NAMALWA (cell line): ENCODE measurements at regions not wholly inside any gene's neighbourhood (a gene's known extent, or its start where the extent isn't known, plus 50 kb on each side); places are given as distances from the start of the nearest gene placed in this dataset.
"Not testable (repeated sequence)": the region's sequence is repeated elsewhere in the genome, so short reads cannot be mapped to it uniquely, and the experiment has no call there.

Source experiments
- DNase-seq: peaks from one replicate; pipeline ENCODE4 v3.0.0-alpha.2; 2015; ENCODE audit warnings: low spot score

DNA sequence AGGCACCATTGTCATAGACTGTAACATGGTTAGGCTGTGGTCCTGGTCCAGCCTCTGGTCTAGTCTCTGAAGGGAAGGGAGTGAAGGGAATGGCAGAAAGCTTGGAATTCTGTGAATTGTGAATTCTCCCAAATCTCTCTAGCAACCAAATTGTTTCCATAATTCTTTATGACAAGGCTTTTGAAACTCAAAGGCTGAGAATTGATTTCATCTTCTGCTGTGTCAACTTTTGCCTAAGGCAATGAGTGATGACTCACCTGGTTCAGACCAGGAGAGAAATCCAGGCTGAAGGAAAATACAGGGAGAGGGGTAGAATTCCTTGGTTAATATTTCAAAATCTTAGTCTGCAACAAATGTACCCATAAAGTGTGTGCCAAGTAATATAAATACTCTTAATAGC lies 82.6 kb upstream of the ADPGK start:
- no peak for DNase-seq

DNA sequence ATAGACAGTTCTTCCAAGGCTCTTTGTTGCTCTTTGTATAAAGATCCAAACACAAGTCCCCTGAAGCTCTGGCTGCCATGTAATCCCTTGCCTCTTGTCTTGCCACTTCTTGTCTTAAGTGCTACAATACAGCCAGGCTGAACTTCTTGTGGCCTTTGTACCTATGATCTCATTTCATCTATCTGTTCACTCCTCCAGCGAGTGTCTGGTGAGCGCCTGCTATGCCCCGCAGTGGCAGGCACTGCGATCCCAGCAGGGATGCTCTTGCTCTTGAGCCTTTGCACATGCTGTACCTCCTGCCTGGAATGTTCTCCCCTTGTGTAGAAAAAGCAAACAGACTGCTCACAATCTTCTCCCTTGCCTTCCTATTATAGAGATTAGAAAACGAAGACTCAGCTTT lies 81.9 kb upstream of the ADPGK start:
- DNase-seq: no peak

DNA sequence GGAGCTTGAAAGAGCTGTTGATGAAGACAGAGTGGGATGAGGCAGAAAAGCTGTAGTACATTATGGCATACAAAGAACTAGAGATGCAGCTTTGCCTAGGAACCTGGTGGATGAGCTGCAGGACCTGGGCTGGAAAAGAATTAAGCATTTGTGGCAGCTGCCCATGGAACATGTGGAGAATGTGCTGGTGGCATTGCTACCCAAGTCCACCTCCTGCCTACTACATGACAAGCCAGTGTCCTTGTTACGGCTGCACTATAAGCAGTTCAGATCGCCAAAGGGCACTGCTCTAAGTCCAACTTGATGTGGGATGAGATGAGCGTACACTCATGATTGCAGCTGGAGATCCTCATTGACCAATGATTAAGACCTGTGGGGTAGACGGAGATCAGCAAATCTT lies 81.1 kb upstream of the ADPGK start:
- no peak for DNase-seq

DNA sequence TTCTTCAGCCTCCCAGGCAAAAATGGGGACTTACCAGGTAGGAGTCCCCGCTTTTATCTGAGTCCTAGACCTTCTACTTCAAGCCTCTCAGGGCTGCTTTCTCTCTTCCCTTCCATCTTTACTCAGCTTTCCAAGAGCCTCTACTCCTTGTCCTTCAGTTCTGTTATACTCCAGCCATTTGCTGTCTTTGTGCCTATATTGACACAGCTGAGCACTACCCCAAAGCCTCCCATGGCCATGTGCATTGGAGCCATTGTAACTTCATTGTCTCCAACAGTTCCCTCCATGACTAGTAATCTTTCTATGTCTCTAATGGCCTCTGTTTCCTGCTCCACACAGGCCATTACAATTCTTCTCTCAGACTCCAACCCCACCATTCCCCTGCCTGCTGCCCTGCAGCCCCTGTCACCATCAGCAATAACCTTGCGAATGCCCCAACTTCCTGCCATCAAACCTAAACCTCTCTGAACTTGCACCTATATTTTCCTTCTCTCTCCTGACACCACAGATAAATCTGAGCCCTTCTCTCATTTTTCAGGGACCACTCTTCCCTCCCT lies 77.9 kb upstream of the ADPGK start:
- DNase-seq: no peak

DNA sequence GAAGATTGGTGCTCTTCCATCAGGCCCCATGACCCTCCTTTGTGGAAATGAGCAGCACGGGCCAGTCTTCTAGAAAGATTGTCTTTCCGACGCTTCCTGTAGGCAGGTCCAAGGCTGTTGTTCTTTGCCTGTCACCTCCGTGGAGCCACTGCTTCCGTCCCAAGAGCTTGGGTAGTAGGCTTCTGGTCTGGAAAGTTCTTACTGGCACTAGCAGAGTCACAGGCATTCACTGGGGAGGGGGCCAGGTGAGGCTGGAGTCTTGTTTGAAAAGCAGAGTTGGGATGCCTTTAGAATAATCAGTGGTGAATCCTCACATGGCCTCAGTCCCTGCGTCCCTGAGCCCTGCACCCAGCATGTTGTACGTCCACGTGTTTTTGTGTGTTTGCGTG lies 76.2 kb upstream of the ADPGK start:
- DNase-seq: no peak

DNA sequence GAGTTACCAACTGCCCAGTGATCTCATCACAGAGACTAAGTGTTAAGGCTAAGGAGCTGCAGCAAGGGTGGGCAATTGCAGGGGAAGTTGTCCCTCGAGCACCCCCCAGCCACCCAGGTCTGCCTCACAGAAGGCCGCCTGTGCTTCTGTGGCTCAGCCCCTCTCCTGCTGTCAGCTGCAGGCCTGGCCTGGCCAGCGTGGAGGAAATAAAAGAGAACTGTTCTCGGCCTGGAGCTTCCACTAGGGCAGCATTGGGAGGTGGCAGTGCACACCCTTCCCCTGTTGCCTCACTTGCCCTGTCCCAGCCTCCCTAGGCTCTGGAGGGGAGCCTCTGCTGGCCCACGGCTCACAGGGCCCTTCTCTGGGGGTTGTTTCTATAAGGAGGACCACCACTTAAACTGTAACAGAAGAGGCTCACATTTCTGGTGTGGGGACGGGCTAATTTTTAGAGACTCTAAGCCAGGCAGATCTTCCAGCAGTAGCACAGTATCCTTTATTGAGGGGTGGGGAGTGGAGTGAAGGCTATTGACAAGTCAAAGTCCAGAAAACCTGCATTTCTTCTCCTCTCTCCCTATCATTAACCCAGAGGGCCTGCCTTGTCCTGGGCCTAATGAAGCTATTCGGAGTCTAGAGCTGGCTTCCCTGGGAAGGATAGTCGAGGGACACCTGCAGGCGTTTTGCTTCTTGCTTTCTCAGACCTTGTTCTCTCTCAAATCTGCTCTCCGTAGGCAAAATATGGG lies 75.6 kb upstream of the ADPGK start:
- no peak for DNase-seq

DNA sequence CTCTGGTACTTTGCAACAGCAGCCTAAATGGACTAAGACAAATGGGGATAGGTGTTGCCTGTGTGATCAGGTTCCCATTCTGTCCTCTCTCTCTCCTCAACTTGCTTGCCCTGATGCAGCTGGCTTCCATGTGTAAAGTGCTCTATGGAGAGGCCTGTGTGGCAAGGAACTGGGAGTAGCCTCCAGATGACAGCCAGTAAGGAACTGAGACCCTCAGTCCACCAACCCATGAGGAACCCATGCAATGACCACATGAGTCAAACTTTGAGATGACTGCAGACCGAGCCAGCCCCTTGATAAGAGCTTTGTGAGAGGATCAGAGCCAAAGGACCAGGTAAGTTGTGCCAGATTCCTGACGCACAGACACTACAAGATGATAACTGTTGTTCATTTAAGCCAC lies 74.6 kb upstream of the ADPGK start:
- DNase-seq: no peak

DNA sequence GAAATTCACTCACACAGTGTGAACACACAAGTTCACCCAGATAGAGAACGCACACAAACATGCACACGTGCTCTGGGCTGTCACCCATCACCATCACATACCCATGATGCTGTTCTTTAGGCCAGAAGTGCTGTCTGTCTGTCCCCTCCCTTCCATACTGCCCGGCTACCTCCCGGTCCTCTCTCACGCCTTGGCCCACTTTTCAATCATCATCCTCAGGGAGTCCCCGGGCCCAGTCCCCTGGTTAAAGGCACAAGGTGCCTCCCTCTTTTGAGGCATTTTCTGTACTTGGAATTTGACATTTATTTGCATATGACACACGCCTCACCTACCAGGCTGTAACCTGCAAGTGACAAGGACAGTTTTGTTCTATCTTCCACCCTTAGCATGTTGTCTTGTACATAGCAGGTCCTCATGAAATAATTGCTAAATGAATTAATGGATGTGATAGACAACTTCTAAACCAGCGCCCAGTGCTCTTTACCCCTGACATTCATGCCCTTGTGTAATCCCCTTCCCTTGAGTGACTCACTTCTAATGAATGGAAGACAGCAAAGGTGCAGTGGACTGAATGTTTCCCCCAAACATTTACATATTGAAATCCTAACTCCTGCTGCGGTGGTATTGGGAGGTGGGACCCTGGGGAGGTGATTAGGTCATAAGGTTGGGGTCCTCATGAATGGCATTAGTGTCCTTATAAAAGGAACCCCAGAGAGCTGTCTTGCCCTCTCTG lies 73.9 kb upstream of the ADPGK start:
- DNase-seq: no peak

DNA sequence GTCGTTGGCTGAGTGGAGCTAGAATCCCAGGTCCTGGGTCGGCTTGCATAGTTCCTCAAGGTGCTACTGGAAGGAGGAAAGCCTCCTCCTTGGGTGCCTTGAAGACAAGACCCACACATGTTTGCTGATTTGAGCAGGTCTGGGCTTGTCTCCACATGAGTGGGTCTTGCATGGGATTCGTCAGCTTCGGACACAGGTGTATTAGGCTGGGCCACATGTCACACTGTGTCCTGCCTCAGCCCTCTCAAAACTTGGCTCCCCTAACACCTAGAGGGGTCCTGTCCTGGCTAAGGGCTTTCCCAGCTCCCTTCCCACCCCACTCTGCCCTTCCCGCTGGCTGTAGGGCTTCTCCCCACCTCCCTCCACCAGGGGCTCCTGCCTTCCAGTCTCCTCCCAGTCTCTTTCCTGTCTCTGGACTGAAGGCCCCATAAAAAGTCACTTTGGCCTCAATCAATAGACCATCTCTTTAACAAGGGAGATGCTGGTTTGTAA lies 73.0 kb upstream of the ADPGK start:
- no peak for DNase-seq

DNA sequence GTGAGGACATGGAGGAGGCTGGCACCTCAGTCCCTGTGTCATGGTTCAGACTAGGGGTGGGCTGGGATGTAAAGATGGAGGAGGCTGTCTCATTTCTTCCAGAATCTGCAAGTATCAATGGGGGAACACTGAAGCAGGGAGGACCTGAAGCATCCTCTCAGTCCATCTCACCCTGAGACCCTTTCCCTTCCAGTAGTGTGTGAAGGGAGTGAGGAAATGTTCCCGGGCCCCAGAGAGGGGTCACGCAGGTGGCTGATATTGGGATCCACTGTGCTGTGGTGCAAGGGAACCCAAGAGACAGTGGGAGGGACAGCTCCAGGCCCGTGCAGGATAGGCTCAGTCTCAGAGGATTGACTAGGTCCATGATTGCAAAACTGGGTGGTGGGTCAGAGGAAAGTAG lies 72.2 kb upstream of the ADPGK start:
- DNase-seq: no peak

DNA sequence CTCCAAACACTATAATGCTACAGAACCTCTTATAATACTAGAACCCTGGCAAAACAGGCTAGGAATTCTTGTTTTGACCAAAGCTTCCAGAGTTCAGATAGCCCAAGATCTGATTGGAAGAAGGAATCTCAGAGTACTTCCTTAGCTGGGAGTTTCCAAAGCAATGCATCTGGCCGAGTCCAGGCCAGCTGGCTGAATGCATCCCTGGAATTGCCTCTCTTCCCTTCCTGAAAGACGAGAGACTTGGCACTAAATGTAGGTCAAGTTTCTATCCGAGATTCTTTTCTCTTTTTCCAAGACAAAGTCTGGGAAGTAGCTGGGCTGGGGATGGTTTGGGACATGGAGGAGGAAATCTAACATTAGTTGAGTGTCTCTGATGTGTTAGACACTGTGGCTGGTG lies 68.7 kb upstream of the ADPGK start:
- no peak for DNase-seq

DNA sequence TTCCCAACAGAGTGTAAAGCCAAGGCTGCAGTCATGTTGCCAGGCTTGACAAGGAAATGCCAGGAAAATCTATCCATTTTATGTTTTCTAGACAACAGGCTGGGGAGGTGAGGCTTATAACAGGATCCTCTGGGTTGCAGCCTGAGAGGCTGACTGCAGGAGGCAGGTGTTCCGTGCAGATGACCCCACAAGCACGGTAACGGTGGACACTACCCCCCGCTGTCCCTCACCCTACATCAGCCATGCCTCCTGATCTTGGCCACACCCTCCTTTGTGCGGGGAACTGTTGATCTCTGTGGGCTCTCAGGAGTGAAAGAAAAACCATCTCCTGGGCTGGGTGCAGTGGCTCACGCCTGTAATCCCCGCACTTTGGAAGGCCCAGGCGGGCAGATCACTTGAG lies 68.0 kb upstream of the ADPGK start:
- DNase-seq: no peak

DNA sequence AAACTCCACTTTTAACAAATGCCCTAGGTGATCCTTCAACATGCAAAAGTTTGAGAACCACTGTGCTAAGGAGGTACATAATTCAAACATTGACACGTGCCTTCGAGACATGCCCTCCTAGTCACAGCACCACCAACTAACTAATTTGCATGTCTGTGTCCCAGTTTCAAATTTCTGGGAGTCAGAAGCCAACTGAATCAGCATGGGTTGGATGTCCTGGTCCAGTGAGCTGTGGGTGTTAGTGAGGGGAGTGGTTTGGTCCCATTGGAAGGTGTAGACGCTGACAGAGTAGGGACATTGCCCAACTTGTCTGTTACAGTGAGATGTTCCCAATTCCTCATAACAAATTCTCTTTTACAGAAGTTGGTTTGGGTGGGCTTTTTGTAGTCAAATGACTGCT lies 67.3 kb upstream of the ADPGK start:
- no peak for DNase-seq

DNA sequence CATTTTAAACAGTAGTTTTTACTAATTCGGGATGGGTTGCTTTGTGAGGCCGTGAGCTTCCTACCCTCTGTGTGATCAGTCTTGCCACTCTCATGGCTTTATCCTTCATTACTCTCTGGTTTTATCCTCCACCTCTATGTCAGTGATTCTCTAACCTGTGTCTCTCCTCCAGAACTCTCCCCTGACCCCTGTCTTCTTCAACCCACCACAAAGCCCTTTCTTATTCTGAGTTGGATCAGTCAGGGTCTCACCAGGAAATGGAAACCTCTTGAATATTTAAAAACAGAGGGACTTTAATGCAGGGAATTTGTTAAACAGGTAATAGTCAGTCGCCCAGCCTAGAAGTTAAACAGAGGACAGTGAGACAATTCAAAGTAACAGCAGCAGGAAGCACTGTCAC lies 64.2 kb upstream of the ADPGK start:
- no peak for DNase-seq

DNA sequence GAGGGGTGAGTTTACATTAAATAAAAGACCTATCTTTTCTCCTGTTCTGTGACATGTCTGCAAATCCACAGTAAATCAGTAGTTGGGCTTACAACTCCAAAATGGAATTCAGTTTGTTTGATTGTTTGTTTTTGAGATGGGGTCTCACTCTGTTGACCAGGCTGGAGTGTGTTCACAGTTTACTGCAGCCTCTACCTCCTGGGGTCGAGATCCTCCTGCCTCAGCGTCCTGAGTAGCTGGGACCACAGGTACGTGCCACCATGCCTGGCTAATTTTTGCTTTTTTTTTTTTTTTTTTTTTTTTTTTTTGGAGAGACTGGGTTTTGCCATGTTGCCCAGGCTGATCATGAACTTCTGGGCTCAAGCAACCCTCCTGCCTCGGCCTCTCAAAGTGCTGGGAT lies 63.5 kb upstream of the ADPGK start:
- DNase-seq: no peak

DNA sequence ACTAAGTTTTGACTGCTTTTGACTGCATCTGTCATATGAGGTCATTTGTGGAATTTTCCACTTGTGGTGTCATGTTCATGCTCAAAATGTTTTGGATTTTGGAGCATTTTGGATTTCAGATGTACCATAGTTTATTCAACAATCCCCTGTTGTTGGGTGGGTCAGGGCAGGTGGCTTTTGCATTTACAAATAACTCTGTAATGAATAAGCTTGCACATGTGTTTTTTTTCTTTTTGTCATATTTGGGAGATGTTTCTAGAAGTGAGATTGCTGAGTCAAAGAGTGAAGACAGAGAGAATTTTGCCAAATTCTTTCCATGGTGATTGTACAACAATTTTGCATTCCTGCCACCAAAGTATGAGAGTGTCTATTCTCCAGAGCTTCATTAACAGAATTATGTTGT lies 62.4 kb upstream of the ADPGK start:
- DNase-seq: no peak

DNA sequence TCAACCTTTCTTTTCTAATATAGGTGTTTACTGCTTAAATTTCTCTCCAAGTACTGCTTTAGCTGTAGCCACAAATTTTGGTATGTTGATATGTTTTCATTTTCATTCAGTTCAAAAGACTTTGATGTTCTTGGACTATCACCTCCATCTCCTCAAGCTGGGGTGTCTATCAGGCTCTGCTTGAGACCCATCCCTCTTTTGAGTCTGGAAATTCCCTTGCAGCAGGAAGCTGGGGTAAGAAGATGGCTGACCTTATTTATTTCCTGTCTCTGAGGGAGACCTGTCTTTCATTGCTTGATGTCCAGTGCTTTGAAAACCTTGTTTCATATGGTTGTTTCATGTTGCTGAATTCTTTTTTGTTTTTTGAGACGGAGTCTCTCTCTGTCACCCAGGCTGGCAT lies 60.5 kb upstream of the ADPGK start:
- no peak for DNase-seq

DNA sequence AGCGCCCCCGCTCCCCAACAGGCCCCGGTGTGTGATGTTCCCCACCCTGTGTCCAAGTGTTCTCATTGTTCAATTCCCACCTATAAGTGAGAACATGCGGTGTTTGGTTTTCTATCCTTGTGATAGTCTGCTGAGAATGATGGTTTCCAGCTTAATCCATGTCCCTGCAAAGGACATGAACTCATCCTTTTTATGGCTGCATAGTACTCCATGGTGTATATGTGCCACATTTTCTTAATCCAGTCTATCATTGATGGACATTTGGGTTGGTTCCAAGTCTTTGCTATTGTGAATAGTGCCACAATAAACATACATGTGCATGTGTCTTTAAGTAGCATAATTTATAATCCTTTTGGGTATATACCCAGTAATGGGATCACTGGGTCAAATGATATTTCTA lies 59.8 kb upstream of the ADPGK start:
- DNase-seq: not testable (repeated sequence)

DNA sequence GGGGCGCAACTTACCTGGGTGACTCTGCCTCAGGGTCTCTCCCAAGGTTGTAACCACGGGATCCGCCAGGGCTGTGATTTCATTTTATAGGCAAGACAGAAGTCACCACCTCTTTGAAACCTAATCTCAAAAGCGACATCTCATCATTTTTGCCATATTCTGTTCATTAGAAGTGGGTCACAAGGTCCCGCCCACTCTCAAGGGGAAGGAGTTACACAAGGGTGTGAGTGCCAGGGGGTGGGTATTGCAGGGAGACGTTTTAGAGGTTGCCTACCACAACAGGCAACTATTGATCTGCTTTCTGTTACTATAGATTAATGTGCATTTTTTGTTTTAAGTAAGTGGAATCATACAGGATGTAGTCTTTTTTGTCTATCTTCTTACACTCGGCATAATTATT lies 56.6 kb upstream of the ADPGK start:
- DNase-seq: no peak

DNA sequence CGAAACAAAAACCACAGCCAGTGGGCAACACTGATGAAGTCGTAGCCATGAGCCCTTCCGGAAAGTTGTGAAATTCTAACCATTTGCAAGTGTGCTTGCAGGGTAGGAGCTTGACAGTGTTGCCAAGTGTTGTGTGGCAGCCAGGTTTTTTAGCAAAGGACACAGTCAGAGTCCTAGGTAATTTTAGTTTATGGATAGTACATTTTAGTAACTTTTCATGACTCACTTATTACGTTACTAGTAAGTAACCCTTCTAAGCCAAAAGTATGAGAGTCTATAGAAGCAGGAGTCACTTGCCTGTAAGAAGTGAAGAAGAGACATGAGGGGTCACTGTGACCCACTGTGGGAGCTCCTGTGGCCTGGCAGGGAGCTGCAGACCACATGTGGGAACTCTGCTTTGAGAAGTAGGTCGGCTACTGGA lies 54.8 kb upstream of the ADPGK start:
- no peak for DNase-seq

DNA sequence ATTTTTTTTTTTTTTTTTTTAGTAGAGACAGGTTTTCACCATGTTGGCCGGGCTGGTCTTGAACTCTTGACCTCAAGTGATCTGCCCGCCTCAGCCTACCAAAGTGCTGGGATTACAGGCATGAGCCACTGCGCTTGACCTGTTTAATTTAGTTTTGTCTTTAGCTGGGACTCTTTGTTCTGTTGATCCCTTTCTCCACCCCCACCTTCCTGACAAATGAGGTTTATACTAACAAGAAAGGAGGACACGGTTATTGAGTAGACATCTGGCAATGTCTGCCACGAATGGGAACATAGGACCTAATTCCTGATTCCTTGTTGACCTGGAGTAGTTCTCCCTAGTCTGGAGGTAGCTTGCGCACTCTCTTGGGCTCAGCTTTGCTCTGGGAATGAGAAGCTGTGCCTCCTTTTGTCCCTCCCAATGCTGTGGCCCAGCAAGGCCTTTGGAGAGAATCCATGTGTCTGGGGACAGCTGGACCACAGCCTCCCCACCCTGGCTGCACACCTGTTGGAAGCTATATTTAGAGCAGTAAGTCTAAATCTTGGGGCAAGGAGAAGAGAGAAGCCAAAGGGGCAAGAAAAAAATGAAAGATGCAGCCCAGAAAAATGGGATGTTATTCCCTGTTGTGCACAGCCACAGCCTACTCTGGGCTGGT lies 53.2 kb upstream of the ADPGK start:
- no peak for DNase-seq

DNA sequence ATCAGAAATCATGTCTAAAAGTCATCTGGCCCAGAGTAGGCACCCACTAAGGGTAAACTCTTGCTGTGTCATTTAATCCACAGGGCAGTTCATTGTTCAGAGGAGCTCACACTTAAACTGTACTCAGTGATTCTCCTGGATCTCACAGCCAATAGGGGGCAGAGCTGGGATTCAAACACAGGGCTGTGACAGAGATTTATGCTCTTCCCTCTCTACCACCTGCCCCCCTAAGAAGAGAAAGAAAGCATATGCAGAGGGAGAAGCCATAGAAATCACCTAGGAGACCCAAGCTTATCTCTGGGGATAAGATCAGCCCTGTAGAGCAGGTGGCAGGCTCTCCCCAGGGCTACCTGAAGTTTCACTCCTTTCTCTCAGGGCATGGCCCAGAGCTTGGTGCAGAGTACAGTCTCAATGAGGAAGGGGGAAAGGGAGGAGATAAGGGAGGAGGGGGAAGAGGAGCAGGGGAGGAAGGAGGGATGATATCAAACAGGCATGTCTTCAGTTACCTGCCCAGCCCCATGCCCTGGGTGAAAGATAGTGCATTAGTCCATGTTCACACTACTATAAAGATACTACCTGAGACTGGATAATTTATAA lies 51.8 kb upstream of the ADPGK start:
- DNase-seq: peak; percentile 33

DNA sequence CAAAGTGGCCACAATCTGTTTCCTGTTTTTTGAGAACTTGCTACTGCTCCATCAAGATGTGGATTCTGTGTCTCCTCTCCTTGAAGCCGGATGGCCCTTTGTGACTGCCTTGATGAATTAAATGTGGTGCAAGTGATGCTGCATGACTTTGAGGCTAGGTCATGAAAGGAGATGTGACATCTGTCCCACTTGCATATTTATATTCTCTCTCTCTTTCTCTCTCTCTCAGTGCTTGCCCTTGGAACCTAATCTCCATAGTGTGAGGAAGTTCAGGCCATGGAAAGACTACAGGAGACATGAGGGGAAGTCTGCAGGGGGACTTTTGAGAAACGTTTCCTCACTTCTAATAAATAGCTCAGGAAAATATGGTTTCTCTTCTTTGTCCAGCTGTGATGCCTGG lies 50.0 kb upstream of the ADPGK start:
- no peak for DNase-seq
